Erythroblast (primary cell): ENCODE measurements at regions not wholly inside any gene's neighbourhood (a gene's known extent, or its start where the extent isn't known, plus 50 kb on each side); places are given as distances from the start of the nearest gene placed in this dataset.
"Not testable (repeated sequence)": the region's sequence is repeated elsewhere in the genome, so short reads cannot be mapped to it uniquely, and the experiment has no call there.

ENCODE experiments used
- DNase-seq, 2 experiments: peaks; one replicate each; lab custom pipeline; 2025; lab: John Stamatoyannopoulos, UW
- GATA1 ChIP-seq: IDR thresholded peaks from 2 replicates; pipeline ENCODE4 v1.6.1; 2011; ENCODE audit warnings: low read depth, mild to moderate bottlenecking, control low read depth, low read length, moderate library complexity
- POLR2A ChIP-seq: IDR thresholded peaks from 2 replicates; pipeline ENCODE4 v1.6.1; 2011; ENCODE audit warnings: mild to moderate bottlenecking, low read length

DNA sequence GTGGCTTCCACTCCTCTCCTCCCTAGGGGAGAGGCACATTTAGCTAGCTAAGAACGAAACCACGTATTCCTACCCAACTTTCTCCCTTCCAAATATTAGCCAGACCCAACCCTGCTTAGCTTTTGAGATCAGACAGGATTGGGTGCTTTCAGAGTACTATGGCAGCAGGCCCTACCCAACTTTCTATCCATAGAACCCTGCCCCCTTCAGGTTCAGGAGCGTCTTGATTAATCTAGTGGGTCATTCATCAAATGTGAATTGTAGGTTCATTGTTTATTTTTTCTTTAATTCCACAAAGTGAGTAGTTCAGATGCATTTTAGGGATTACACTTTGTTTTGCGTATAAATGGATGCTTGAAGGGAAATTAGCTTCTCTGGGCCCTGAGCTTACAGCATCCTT lies 188.3 kb downstream of the MIB1 start:
- no peak for DNase-seq
- TF ChIP-seq POLR2A (no peak), GATA1 (no peak)

DNA sequence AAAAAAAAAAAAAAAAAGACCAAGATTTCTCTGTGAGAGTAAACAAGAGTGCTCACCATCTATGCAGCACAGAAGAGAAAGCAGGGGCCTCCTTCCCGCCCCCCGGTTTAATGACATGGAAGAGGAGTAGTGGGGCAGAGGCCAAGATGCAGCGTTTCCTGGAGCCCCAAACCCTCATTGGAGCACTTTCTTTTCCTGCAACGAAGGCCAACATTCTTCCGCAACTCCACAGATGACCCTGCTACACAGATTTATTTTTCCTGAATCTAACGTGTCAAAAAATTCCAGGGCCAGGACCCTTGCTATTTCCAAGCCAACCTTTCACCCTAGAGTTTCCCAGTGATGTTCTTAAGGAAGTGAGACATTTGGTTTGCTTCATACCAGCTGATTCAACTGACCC lies 189.6 kb downstream of the MIB1 start:
- DNase-seq, result no peak
- no peak for TF ChIP-seq POLR2A
- TF ChIP-seq GATA1, result no peak

DNA sequence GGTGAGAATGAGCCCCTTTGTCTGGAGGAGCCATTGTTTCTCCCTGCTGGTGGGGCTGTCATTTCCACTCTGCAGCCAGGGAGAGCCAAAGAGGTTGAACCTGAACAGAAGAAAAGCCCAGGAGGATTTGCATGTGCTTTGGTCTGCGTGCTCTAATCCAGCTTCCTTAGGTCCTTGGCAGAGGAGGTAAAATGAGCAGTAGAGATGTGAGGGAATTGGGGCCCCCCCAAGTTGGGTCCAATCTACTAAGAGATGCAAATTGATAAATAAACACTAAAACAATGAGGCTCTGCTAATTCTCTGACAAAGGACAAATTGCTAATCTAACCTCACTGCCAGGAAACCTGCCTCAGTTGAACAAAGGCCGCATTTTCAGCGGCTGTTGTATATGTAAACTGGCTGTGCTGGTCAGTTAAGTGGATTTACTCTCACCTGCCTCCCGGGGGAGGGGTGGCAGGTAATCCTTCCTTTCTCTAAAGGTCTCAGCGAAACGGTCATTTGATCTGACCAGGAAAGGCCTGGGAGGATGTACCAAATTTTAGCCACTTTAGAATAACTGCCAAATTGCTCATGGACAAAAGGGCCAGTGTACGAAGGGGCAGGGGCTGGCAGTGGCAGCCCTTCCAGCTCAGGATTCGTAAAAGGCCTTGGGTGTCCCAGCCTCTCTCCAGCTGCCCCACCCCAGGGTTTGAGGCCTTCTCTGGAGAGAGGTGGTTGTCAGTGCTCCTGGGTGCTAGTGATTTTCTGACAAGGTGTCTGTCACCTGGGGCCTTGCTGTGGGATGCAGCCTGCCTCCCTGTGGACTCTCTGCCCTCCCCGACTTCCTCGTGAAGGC lies 193.6 kb downstream of the MIB1 start:
- no peak for DNase-seq
- TF ChIP-seq GATA1 (no peak), POLR2A (no peak)

- no peak for TF ChIP-seq GATA1
- no peak for TF ChIP-seq POLR2A
- DNase-seq, result no peak
These were observed 194.1 kb downstream of the MIB1 start for GRCh38 chr18:21934766-21935015.

GRCh38 chr18:21943456-21943855 lies 202.9 kb downstream of the MIB1 start:
- TF ChIP-seq GATA1, result no peak
- no peak for TF ChIP-seq POLR2A
- no peak for DNase-seq

DNA sequence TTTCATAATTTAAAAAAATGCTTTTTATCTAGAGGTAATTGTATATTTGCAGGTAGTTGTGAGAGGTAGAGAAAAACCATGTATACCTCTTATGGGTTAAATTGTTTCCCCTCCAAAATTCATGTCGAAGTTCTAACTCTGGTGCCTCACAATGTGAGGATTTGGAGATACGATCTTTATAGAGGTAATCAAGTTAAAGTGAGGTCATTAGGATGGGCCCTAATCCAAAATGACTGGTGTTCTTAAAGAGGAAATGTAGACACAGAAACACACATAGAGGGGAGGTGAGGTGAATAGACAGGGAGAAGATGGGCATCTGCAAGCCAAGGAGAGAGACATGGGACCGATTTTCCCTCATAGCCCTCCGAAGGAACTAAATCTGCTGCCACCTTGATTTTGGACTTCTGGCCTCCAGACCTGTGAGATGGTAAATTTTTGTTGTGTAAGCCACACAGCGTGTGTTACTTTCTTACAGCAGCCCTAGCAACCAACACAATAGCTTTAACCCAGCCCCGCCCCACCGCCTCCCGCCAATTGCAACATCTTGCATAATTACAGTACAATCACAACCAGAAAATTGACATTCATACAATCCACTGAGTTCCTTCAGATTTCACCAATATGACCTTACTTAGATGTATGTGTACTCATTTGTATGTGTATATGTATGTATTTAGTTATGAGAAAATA lies 208.9 kb downstream of the MIB1 start:
- no peak for DNase-seq
- TF ChIP-seq GATA1, result no peak
- no peak for TF ChIP-seq POLR2A

DNA sequence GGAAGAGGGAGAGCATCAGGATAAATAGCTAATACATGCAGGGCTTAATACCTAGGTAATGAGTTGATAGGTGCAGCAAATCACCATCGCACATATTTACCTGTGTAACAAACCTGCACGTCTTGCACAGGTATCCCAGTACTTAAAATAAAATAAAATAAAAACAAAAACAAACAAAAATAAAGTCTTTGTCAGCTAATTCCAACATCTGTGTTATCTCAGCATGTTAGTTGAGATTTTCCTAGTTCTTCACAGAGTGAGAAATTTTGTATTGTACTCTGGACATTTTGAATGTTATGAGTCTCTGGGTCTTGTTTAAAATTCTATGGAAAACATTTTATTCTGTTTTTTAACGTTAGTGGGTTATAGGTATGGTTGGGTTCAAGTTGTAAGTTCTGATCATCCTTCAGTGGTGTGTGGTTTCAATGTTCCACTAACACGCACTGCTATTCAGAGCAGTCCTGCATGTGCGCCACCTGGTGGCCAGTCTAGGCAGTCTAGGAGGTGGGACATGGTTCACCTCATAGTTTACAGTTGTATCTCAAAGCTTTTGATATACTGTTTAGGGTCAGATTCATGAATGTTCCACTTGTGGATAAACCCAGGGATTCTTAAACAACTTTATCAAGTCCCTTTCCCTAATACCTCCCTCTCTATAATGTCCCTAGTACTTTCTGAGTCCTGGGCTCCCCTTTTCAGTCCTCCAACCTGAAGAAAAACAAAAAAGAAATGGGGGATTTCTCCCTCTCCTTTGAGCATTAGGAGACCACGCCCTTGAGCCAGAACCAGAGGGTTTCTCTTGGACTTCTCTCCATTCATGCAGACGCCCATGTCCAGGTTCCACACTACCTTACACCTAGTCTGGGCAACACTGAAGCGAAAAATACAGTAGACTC lies 213.4 kb upstream of the GATA6 start:
- DNase-seq, result peak; percentile 67 to 85
- TF ChIP-seq POLR2A, result no peak
- no peak for TF ChIP-seq GATA1

DNA sequence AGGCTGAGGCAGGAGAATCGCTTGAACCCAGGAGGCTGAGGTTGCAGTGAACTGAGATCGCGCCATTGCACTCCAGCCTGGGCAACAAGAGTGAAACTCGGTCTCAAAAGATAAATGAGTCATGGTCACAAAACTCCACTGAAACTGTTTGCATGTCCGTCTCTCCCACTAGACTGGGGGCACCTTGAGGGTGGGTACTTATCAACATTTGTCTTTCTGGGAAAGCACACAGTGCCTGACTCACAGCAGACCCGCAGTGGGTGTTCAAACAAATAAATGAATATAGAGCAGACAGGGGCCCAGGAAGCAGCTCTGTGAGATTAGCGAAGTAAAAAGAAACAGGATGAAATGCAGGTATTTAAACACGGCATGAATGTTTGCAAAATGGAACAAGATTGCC lies 211.1 kb upstream of the GATA6 start:
- TF ChIP-seq GATA1 (no peak), POLR2A (no peak)
- no peak for DNase-seq

DNA sequence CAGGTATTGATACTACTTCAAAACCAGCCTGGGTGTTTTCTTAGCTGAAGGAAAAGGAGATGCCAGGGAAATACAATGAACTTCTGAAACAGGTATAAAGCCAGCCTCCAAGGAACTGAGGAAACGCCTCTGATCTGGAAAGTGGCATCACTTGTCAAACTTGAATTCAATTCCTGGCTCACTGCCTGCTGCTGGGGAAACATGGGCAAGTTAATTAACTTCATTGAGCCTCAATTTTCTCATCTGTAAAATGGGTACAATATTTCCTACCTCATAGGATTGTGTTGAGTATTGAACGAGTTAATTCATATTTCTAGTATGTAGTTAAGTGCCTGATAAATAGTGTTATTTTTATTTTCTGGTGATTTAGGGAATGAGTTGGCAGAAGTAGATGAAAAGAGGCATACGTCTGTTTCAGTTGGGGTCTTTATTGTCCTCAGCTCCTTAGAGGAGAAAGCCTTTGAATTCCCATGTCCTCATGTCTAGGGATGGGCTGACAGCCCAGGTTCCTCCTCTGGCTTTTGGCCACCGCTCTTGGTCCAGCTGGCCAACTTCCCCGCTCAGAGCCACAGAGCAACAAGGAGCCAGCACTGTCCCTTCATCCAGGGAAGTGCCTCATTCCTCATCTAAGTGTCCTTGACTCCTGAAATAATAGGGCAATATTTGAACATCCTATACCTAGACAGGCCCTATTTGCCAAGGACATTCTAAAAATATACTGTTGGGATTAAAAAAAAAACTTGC lies 210.5 kb upstream of the GATA6 start:
- no peak for DNase-seq
- TF ChIP-seq POLR2A, result no peak
- TF ChIP-seq GATA1, result no peak

DNA sequence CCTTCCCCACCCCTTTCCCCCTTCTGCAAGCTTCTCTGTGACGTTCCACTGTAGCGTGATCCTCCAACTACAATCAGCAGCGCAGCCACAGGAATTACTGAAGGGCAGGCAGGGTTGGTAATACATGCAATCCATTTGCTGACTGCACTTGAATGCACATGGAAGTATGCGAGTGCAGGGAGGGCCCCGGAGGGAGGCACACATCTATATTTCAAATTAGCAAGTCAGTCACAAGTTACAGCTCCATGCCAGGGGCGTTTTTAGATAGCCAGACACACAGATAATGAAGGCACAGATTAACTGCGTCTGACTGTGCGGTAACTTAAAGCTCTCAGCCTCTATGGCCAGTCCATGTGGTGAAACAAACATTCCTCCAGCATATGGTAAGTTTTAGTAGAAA lies 209.2 kb upstream of the GATA6 start:
- no peak for DNase-seq

DNA sequence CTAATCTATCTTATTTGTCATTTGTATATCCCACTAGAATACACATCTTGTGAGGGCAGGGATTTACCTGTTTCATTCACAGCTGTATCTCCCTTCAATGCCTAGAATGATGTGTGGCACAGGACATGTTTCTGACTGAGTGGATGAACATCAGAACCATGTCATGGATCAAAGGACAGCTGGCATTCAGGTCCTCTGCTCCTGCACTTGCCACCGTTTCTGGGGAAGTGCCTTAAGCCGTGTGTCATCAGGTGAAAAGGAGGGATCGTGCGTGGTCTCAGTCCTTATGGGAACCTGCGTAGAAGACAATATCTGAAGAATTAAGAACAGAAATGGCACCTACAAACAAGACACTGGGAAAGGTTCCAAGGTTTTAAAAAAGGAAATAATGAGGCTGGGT lies 206.1 kb upstream of the GATA6 start:
- no peak for DNase-seq
- TF ChIP-seq GATA1 (no peak), POLR2A (no peak)

More for the DNA sequence above, 209.2 kb upstream of the GATA6 start:
- no peak for TF ChIP-seq GATA1
- no peak for TF ChIP-seq POLR2A

DNA sequence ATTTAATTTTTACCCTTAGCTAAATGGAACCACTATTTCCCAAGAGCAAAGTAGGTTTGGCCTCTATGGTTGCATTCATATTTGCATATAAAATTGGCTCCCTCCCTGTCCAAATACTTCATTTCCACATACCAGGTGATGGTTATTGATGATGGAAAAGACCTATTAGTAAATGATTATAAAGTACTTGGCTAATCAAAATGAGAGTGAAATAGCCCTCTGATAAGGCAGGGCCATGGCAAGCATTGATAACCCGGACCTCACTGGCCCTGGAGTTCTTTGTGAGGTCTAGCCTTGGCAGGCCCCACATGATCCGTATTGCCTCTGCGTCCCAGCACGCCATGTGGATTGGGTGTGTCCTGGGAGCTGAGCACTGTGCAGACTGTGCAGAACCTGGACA lies 201.1 kb upstream of the GATA6 start:
- TF ChIP-seq GATA1, result no peak
- no peak for DNase-seq

DNA sequence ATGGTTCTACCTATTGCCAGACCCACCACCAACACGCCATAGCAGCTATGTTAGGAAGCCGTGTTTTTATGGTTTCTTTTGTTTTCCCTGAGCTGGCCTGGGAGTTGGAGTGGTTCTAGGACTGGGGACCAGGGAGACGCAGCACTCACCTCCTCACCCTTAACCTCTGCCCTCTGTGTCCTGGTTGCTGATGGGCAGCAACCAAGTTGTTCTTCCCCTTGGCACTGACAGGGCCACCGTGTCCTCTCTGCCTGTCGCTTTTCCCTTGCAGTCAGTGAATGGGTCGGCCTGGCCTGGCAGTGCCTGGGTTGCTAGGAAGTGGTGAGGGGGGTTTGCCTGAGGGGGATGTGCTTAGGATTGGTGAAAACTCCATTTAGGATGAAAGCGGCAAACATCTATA lies 197.1 kb upstream of the GATA6 start:
- DNase-seq, result no peak
- TF ChIP-seq GATA1, result no peak
- TF ChIP-seq POLR2A, result no peak

DNA sequence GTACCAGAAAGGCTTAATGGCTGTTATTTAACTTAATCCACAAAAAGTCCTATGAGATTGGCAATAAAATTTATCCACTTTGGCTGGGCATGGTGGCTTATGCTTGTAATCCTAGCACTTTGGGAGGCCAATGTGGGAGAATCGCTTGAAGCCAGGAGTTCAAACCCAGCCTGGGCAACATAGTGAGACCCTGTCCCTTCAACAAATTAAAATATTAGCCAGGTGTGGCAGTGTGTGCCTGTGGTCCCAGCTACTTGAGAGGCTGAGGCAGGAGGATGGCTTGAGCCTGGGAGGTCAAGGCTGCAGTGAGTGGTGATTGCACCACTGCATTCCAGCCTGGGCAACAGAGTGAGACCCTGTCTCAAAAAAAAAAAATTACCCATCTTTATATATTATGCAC lies 193.4 kb upstream of the GATA6 start:
- not testable (repeated sequence) for DNase-seq
